Stimulated activated CD4-positive, alpha-beta T cell treated with anti-CD3 and anti-CD28 coated beads, Interleukin-4, amount 100 ng/mL, for 48 hours (primary cell): ENCODE measurements at regions not wholly inside any gene's neighbourhood (a gene's known extent, or its start where the extent isn't known, plus 50 kb on each side); places are given as distances from the start of the nearest gene placed in this dataset.

Experiments
- DNase-seq, 2 donors: peaks; one replicate each; pipeline ENCODE4 v3.0.0-alpha.2; 2020; ENCODE audit warnings: low read depth in 2 of 2

DNA sequence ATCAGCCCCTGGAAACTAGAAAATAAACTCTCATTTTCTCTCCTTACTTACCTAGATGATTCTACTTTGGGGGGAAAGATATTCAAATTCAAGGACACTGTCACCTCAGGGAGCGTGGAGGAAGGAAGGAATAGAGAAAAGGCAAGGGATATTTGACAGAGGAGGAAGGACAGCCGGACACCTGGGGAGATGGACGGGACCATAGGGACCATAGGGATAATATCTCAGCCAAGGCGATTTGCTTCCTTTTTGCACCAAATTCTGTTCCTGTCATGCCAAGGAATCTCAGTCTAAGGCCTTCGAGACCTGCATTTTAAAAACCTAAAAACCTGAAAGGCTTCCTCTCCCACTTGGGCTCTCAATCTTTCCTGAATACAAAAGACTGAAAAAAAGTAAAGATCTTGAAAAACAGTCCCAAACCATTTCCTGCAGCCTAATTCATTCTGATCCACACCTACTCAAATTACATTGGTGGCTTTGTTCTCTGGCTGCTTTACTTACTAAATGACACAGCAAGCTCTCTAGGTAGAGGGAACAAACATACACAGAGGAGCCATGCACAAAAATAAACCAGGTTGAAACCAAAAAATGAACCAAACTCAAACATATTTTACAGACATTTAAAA is 73.9 kb upstream of the SLC24A5 start:
- DNase-seq = no peak

DNA sequence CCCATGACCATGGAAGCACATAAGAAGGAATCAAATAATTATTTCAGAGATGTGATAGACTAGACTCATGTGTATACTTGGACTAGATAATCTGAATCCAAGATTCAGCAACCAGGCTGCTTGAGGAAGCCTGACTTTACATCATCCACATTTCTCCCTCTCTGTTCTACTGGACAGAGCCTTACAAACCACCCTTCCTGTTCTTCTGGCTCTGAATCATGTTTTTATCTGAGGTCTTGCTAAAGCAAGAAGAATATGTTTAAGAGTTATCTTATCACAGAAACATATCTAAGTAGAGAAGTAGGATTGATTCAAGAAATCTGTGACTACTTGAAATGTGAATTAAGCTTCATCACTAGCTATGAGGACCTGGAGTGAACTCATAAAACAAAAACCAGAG is 71.1 kb upstream of the SLC24A5 start:
- DNase-seq = no peak

GRCh38 chr15:48052946-48053345 is 67.8 kb upstream of the SLC24A5 start:
- no peak for DNase-seq

DNA sequence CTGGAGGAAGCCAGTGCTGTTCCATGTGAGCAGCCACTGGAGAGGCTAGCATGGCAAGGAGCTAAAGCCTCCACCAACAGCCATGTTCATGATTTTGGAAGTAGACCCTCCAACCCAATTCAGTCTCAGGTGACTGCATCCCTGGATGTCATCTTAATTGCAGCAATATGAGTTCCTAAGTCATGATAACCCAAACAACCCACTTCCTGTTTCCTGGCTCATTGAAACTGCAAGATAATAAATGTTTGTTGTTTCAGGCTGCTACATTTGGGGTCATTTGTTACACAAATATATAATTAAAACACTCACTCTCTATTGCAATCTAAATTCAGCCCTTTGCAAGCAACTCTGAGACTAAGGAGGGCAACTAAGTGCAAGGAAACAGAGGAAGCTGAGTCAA is 62.4 kb upstream of the SLC24A5 start:
- no peak for DNase-seq

DNA sequence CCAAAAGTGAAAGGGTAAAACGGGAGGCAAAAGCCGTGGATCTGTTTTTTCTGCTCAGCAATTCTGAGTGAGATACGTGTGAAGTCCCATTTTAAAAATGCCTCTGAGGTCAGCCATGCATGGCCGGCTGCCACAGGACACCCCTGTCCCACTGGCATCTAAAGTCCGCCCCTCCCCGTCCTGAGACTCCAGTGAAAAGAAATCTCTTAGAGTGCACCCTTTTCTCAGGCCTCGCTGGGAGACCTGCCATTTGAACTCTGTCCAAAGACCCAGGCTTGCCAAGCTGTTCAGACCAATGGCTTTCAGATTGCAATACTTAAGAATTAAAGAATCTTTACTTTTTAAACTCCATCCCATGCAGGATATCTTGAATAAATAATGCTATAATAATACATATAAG is 61.0 kb upstream of the SLC24A5 start:
- no peak for DNase-seq

GRCh38 chr15:48060396-48060795 is 60.4 kb upstream of the SLC24A5 start:
- DNase-seq = no peak

DNA sequence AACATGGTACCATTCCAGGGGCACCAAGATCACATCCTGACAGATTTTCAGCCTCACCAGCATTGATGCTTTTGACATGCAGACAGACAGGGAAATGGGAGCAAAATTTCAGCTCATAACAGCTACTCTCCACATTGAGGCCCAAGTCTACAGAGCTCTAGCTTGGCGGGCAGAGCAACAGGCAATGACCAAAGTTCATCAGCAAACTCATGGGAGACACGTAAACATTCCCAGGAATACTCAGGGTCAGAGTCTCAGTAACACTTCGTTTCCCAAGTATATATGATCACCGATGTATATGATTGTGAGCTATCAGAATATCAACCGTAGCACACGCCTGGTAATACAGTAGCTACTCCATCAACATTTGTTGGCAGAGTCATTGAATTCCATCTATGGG is 59.2 kb upstream of the SLC24A5 start:
- DNase-seq = no peak

DNA sequence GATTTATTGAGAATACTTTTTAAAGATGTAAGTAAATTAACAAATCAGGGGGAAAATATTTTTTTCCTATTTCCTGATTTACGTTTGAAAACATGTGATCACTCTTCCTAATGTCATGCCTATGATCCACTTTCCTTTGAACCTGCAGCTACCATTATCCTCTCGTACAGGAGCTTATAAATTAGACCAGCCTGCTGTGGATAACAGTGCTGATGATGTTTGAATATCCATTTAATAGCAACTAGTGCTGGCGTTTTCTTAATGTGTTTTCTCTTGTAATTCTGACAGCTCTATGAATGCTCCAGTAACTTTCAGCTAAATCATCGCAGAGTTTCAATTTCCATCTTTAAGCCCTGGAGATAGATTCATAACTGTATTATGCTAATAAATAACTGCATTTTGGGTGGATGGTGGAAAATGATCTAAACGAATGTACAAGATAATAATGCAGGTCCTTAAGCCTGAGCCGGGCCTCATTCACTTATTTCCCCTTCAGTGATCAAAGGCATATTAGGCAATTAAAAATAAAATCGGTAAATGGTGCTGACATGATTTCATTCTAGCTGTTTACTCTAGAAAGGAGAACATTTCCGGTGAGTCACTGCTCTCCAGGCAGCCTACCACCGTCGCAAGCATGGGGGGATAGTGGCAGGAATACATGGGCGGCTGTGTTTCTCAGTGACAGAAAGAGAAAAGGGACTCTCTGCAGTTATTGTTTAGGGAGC is 58.5 kb upstream of the SLC24A5 start:
- DNase-seq = no peak

GRCh38 chr15:48063411-48063985 is 57.3 kb upstream of the SLC24A5 start:
- DNase-seq = no peak

DNA sequence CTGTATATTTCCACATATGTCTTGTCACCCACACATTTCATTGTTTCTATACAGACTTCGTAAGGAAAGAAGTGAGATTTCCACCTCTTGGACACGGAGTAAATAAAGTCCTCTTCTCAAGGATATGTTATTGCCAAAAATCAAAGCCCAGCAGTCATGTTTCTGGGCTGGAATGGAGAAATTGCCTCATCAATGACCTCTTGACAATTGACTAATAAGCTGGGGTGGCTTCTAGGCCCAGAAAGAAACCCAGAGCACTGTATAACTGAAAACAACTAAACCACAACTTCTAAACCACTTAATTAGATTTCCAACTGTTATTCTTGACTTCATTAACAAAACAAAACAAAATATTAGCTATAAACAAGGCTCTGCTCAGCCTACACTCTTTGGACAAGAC is 56.4 kb upstream of the SLC24A5 start:
- no peak for DNase-seq

GRCh38 chr15:48066456-48066855 is 54.3 kb upstream of the SLC24A5 start:
- DNase-seq = no peak
